Right lobe of liver (tissue), 6 donors: ENCODE measurements at regions not wholly inside any gene's neighbourhood (a gene's known extent, or its start where the extent isn't known, plus 50 kb on each side); places are given as distances from the start of the nearest gene placed in this dataset.

ENCODE experiments used
- ATAC-seq, 4 donors: fragments of 200-7000 bp; cut with Tn5 transposase; one replicate each; pipeline ENCODE4 v1.9.1; 2020; ENCODE audit warnings: mild to moderate bottlenecking in 4 of 4, moderate library complexity in 4 of 4
- DNase-seq, 3 donors: peaks; one replicate each; pipeline ENCODE4 v3.0.0-alpha.2; 2020
- H3K27ac ChIP-seq, 3 donors: fragments of 200-600 bp; one replicate each; pipeline ENCODE4 v1.8.0; 2022
- H3K27me3 ChIP-seq, 2 donors: fragments of 200-600 bp; one replicate each; pipeline ENCODE4 v1.8.0; 2022
- H3K36me3 ChIP-seq, 4 donors: fragments of 200-600 bp; sonication (generic) in 1 of 4; one replicate each; pipeline versions ENCODE4 v1.5.1 to v1.8.0; 2017 to 2022; ENCODE audit warnings: control low read depth in 1 of 4
- H3K4me1 ChIP-seq, 4 donors: fragments of 200-600 bp; sonication (generic) in 1 of 4; one replicate each; pipeline versions ENCODE4 v1.5.1 to v1.8.0; 2017 to 2022; ENCODE audit warnings: control low read depth in 1 of 4
- H3K4me3 ChIP-seq, 3 donors: fragments of 200-600 bp; one replicate each; pipeline ENCODE4 v1.8.0; 2022
- H3K9me3 ChIP-seq, 4 donors: fragments of 200-600 bp; sonication (generic) in 1 of 4; one replicate each; pipeline versions ENCODE4 v1.5.1 to v1.8.0; 2017 to 2022; ENCODE audit warnings: control low read depth in 1 of 4
- CTCF ChIP-seq, 4 donors: fragments of 200-600 bp in 3 of 4; fragments of 450-650 bp in 1 of 4; IDR thresholded peaks; one replicate each; pipeline versions ENCODE4 v1.5.1 to v1.8.0; 2016 to 2022; ENCODE audit warnings: antibody characterized with exemption in 4 of 4, mild to moderate bottlenecking in 2 of 4
- POLR2A ChIP-seq: fragments of 450-650 bp; IDR thresholded peaks from one replicate; pipeline ENCODE4 v1.6.1; 2017; ENCODE audit warnings: antibody characterized with exemption, mild to moderate bottlenecking
- WGBS: methylation state at CpG from one replicate; pipeline ENCODE4 v1.1.6; 2018; ENCODE audit warnings: low coverage, low lambda C conversion rate; ENCODE audit not compliant: insufficient coverage; ENCODE audit errors: missing lambda C conversion rate; 5-methylcytosine and 5-hydroxymethylcytosine counted together
- intact Hi-C, 2 donors: fragments of 100-400 bp; cut with DNase I; formaldehyde crosslinking; loops; one replicate each; pipeline versions ENCODE4 v1.11.2 to v1.14.1; 2022
- donor health status: DM: no; HTN: yes; CAD: no.
- donor health status: DM: no; HTN: no; CAD: no.
- donor health status: DM: no; HTN: no; CAD: no.
- donor health status: DM: no; HTN: yes; CAD: no.
- donor health status: DM: no; HTN: yes; CAD: no.

GRCh38 chr6:122122686-122123085 lies 276.8 kb upstream of the HSF2 start:
- DNase-seq (no peak), ATAC-seq (no peak)
- WGBS, result 34% methylated on average over 2 of the region's 2 CpGs
- intact Hi-C loops, result no loop called here
- TF ChIP-seq CTCF (IDR thresholded peaks at IDR 0.05) (no peak), POLR2A (no peak)
- no peak overlapping the region for H3K4me3 ChIP-seq
- no peak overlapping the region for H3K27ac ChIP-seq
- H3K27me3 ChIP-seq, result no peaks in the 10 kb centered on the region
- H3K36me3 ChIP-seq, result no peaks in the 10 kb centered on the region
- H3K4me1 ChIP-seq, result no peaks in the 10 kb centered on the region
- H3K9me3 ChIP-seq, result no peaks in the 10 kb centered on the region

GRCh38 chr6:122124908-122125307 lies 274.5 kb upstream of the HSF2 start:
- Histone ChIP-seq H3K4me1 (no peaks in the 10 kb centered on the region), H3K27ac (no peak overlapping the region), H3K4me3 (no peak overlapping the region), H3K36me3 (no peaks in the 10 kb centered on the region), H3K27me3 (no peaks in the 10 kb centered on the region), H3K9me3 (no peaks in the 10 kb centered on the region)
- ATAC-seq, result no peak
- 71% methylated on average over 3 of the region's 3 CpGs for WGBS
- no peak for TF ChIP-seq CTCF (IDR thresholded peaks at IDR 0.05)
- DNase-seq, result no peak
- intact Hi-C loops, result no loop called here

GRCh38 chr6:122126894-122127293 lies 272.6 kb upstream of the HSF2 start:
- H3K4me1 ChIP-seq, result no peaks in the 10 kb centered on the region
- no peak overlapping the region for H3K27ac ChIP-seq
- intact Hi-C loops, result no loop called here
- no peak for DNase-seq
- no peak for TF ChIP-seq CTCF (IDR thresholded peaks at IDR 0.05)
- no peak for TF ChIP-seq POLR2A
- no peaks in the 10 kb centered on the region for H3K36me3 ChIP-seq
- no peaks in the 10 kb centered on the region for H3K9me3 ChIP-seq
- no peak overlapping the region for H3K4me3 ChIP-seq
- H3K27me3 ChIP-seq, result no peaks in the 10 kb centered on the region
- WGBS, result 53% methylated on average over 3 of the region's 3 CpGs
- no peak for ATAC-seq

GRCh38 chr6:122128445-122128844 lies 271.0 kb upstream of the HSF2 start:
- no peaks in the 10 kb centered on the region for H3K27me3 ChIP-seq
- 33% methylated on average over 1 of the region's 1 CpG for WGBS
- no peaks in the 10 kb centered on the region for H3K9me3 ChIP-seq
- no peak for TF ChIP-seq POLR2A
- TF ChIP-seq CTCF (IDR thresholded peaks at IDR 0.05), result no peak
- no peaks in the 10 kb centered on the region for H3K36me3 ChIP-seq
- H3K4me1 ChIP-seq, result no peaks in the 10 kb centered on the region
- intact Hi-C loops, result no loop called here
- DNase-seq (no peak), ATAC-seq (no peak)
- H3K27ac ChIP-seq, result no peak overlapping the region
- H3K4me3 ChIP-seq, result no peak overlapping the region

GRCh38 chr6:122129313-122130025 lies 270.0 kb upstream of the HSF2 start:
- no peak for TF ChIP-seq POLR2A
- TF ChIP-seq CTCF (IDR thresholded peaks at IDR 0.05), result no peak
- 40% methylated on average over 1 of the region's 1 CpG for WGBS

More at GRCh38 chr6:122129313-122130025, 270.0 kb upstream of the HSF2 start:
- no peaks in the 10 kb centered on the region for H3K4me1 ChIP-seq
- ATAC-seq, result no peak
- no peak for DNase-seq
- no peaks in the 10 kb centered on the region for H3K36me3 ChIP-seq
- no peaks in the 10 kb centered on the region for H3K9me3 ChIP-seq
- intact Hi-C loops, result no loop called here
- no peak overlapping the region for H3K4me3 ChIP-seq
- H3K27me3 ChIP-seq, result no peaks in the 10 kb centered on the region
- no peak overlapping the region for H3K27ac ChIP-seq
